ENCODE measurements at regions not wholly inside any gene's neighbourhood (a gene's known extent, or its start where the extent isn't known, plus 50 kb on each side); places are given as distances from the start of the nearest gene placed in this dataset.

GRCh38 chr3:59607656-59608055 is 557.8 kb upstream of the CFAP20DC start:
- TF ChIP-seq, protein P1, sequence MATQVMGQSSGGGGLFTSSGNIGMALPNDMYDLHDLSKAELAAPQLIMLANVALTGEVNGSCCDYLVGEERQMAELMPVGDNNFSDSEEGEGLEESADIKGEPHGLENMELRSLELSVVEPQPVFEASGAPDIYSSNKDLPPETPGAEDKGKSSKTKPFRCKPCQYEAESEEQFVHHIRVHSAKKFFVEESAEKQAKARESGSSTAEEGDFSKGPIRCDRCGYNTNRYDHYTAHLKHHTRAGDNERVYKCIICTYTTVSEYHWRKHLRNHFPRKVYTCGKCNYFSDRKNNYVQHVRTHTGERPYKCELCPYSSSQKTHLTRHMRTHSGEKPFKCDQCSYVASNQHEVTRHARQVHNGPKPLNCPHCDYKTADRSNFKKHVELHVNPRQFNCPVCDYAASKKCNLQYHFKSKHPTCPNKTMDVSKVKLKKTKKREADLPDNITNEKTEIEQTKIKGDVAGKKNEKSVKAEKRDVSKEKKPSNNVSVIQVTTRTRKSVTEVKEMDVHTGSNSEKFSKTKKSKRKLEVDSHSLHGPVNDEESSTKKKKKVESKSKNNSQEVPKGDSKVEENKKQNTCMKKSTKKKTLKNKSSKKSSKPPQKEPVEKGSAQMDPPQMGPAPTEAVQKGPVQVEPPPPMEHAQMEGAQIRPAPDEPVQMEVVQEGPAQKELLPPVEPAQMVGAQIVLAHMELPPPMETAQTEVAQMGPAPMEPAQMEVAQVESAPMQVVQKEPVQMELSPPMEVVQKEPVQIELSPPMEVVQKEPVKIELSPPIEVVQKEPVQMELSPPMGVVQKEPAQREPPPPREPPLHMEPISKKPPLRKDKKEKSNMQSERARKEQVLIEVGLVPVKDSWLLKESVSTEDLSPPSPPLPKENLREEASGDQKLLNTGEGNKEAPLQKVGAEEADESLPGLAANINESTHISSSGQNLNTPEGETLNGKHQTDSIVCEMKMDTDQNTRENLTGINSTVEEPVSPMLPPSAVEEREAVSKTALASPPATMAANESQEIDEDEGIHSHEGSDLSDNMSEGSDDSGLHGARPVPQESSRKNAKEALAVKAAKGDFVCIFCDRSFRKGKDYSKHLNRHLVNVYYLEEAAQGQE (IDR thresholded peaks at IDR 0.05; ENCODE audit: insufficient read depth in 1 of 2, low read depth in 2 of 2, low read length in 2 of 2): no peak
- TF ChIP-seq SIN3A (IDR thresholded peaks at IDR 0.05; ENCODE audit: borderline replicate concordance, insufficient read depth, low read length): no peak
- TF ChIP-seq POLR2AphosphoS5 (IDR thresholded peaks at IDR 0.05; ENCODE audit: low read depth, low read length): no peak
- no peak for TF ChIP-seq TAF1 (IDR thresholded peaks at IDR 0.05; ENCODE audit: borderline replicate concordance, insufficient read depth, low read length)
- TF ChIP-seq FOXP2 (optimal IDR thresholded peaks at IDR 0.05; ENCODE audit: borderline replicate concordance, extremely low read depth, extremely low read length, insufficient read depth): no peak
